Omental fat pad (tissue), 3 donors: ENCODE measurements at regions not wholly inside any gene's neighbourhood (a gene's known extent, or its start where the extent isn't known, plus 50 kb on each side); places are given as distances from the start of the nearest gene placed in this dataset.

Source experiments
- ATAC-seq: fragments of 150-250 bp; one replicate; pipeline ENCODE4 v1.9.1; 2016; ENCODE audit warnings: mild to moderate bottlenecking, moderate library complexity; ENCODE audit not compliant: low FRiP score
- DNase-seq: peaks from one replicate; pipeline ENCODE4 v3.0.0-alpha.2; 2019; ENCODE audit warnings: low spot score
- CTCF ChIP-seq, 3 donors: fragments of 450-650 bp; IDR thresholded peaks; one replicate each; pipeline ENCODE4 v1.5.1; 2016 to 2017; ENCODE audit warnings: antibody characterized with exemption in 3 of 3, mild to moderate bottlenecking in 3 of 3, moderate library complexity in 2 of 3

- ATAC-seq (no peak), DNase-seq (no peak)
- TF ChIP-seq CTCF (IDR thresholded peaks at IDR 0.05): no peak
Measured at GRCh38 chr4:23463071-23463470, 426.8 kb downstream of the PPARGC1A start.

- ATAC-seq: no peak
- TF ChIP-seq CTCF (IDR thresholded peaks at IDR 0.05): no peak
- DNase-seq: no peak
Measured at GRCh38 chr4:23458054-23458453, 431.8 kb downstream of the PPARGC1A start.

GRCh38 chr4:23456864-23457263 lies 433.0 kb downstream of the PPARGC1A start:
- DNase-seq: no peak
- TF ChIP-seq CTCF (IDR thresholded peaks at IDR 0.05): no peak
- ATAC-seq: no peak

- DNase-seq: no peak
- no peak for ATAC-seq
- TF ChIP-seq CTCF (IDR thresholded peaks at IDR 0.05): no peak
Measured at GRCh38 chr4:23455456-23456158, 434.2 kb downstream of the PPARGC1A start.

GRCh38 chr4:23441530-23442069 lies 448.2 kb downstream of the PPARGC1A start:
- DNase-seq: no peak
- no peak for TF ChIP-seq CTCF (IDR thresholded peaks at IDR 0.05)
- no peak for ATAC-seq

- no peak for TF ChIP-seq CTCF (IDR thresholded peaks at IDR 0.05)
- DNase-seq: no peak
- ATAC-seq: no peak
Measured at GRCh38 chr4:23438764-23439163, 451.1 kb downstream of the PPARGC1A start.

GRCh38 chr4:23429497-23429896 lies 460.4 kb downstream of the PPARGC1A start:
- ATAC-seq (no peak), DNase-seq (no peak)
- TF ChIP-seq CTCF (IDR thresholded peaks at IDR 0.05): no peak
